IMR-90 (cell line): ENCODE measurements at regions not wholly inside any gene's neighbourhood (a gene's known extent, or its start where the extent isn't known, plus 50 kb on each side); places are given as distances from the start of the nearest gene placed in this dataset.

ENCODE experiments used
- ATAC-seq: fragments of 200-7000 bp; cut with Tn5 transposase; 2 replicates; pipeline ENCODE4 v1.9.1; 2020; ENCODE audit warnings: low read depth, mild to moderate bottlenecking, moderate library complexity
- BruUV-seq: library from RNA; stranded (reverse); fragments of 400-500 nt; replicated peaks from 2 replicates; lab custom pipeline; 2021; lab: Mats Ljungman, UMichigan
- CTCF ChIA-PET: fragments of 300-600 bp; formaldehyde crosslinking; extraction: SDS; loops from one replicate; lab custom pipeline; 2021; ENCODE audit warnings: antibody characterized with exemption; lab: Yijun Ruan, JAX
- POLR2A ChIA-PET: fragments of 300-600 bp; sonication (Branson Sonifier 250); formaldehyde crosslinking; loops from one replicate; lab custom pipeline; 2022; ENCODE audit warnings: antibody characterized with exemption; ENCODE audit not compliant: unreplicated experiment; lab: Charles Lee
- DNase-seq: peaks from one replicate; pipeline ENCODE4 v3.0.0; 2013
- H2AFZ ChIP-seq: replicated peaks from 2 replicates; pipeline ENCODE3; 2013; ENCODE audit warnings: low read length, mild to moderate bottlenecking; ENCODE audit not compliant: poor library complexity
- H2AK5ac ChIP-seq: 2 replicates; pipeline ENCODE4 v1.6.1; 2013; ENCODE audit warnings: low read depth, low read length, inconsistent platforms
- H2AK9ac ChIP-seq: replicated peaks from 2 replicates; pipeline ENCODE3; 2013; ENCODE audit warnings: mild to moderate bottlenecking, low read depth, low read length, moderate library complexity; ENCODE audit not compliant: poor library complexity
- H2BK120ac ChIP-seq: 2 replicates; pipeline ENCODE4 v1.6.1; 2013; ENCODE audit warnings: low read depth, low read length, inconsistent platforms
- H2BK15ac ChIP-seq: 3 replicates; pipeline ENCODE4 v1.6.1; 2013; ENCODE audit warnings: low read depth, low read length, inconsistent platforms
- H2BK20ac ChIP-seq: 2 replicates; pipeline ENCODE4 v1.6.1; 2013; ENCODE audit warnings: low read depth, mild to moderate bottlenecking, inconsistent platforms, low read length, moderate library complexity
- H2BK5ac ChIP-seq: 2 replicates; pipeline ENCODE4 v1.6.1; 2013; ENCODE audit warnings: mild to moderate bottlenecking, low read depth, low read length, inconsistent platforms; ENCODE audit not compliant: poor library complexity, severe bottlenecking
- H3K14ac ChIP-seq: replicated peaks from 2 replicates; pipeline ENCODE4 v1.6.1; 2013; ENCODE audit warnings: low read depth, low read length, inconsistent platforms
- H3K18ac ChIP-seq: 2 replicates; pipeline ENCODE4 v1.6.1; 2013; ENCODE audit warnings: low read depth, low read length, control low read depth
- H3K23ac ChIP-seq: 2 replicates; pipeline ENCODE4 v1.6.1; 2013; ENCODE audit warnings: low read depth, low read length, inconsistent platforms
- H3K27ac ChIP-seq: 2 replicates; pipeline ENCODE4 v1.5.1; 2013; ENCODE audit warnings: mild to moderate bottlenecking, control low read depth, low read length; ENCODE audit not compliant: insufficient read depth
- H3K27me3 ChIP-seq: 2 replicates; pipeline ENCODE4 v1.6.1; 2013; ENCODE audit warnings: low read length; ENCODE audit not compliant: control insufficient read depth, insufficient read depth
- H3K36me3 ChIP-seq: 2 replicates; pipeline ENCODE4 v1.6.1; 2013; ENCODE audit warnings: low read length, mixed read lengths; ENCODE audit not compliant: control insufficient read depth, insufficient read depth
- H3K4ac ChIP-seq: 2 replicates; pipeline ENCODE4 v1.6.1; 2013; ENCODE audit warnings: low read depth, low read length, inconsistent platforms
- H3K4me1 ChIP-seq: 2 replicates; pipeline ENCODE4 v1.6.1; 2013; ENCODE audit warnings: low read length, mixed read lengths; ENCODE audit not compliant: control insufficient read depth, insufficient read depth
- H3K4me2 ChIP-seq: 2 replicates; pipeline ENCODE4 v1.6.1; 2013; ENCODE audit warnings: low read depth, mild to moderate bottlenecking, control low read depth, low read length, moderate library complexity
- H3K4me3 ChIP-seq: 2 replicates; pipeline ENCODE4 v1.5.1; 2013; ENCODE audit warnings: low read depth, mild to moderate bottlenecking, control low read depth, low read length, moderate library complexity; ENCODE audit not compliant: insufficient read depth
- H3K56ac ChIP-seq: 2 replicates; pipeline ENCODE4 v1.6.1; 2013; ENCODE audit warnings: low read length, inconsistent platforms; ENCODE audit not compliant: insufficient read depth; ENCODE audit errors: extremely low read depth
- H3K79me1 ChIP-seq, 2 experiments: 2 replicates each; pipeline ENCODE4 v1.6.1; 2013; ENCODE audit warnings: low read length in 2 of 2, inconsistent platforms in 1 of 2, low read depth in 1 of 2
- H3K9ac ChIP-seq: 2 replicates; pipeline ENCODE4 v1.6.1; 2013; ENCODE audit warnings: low read depth, low read length, control low read depth
- H3K9me1 ChIP-seq: 2 replicates; pipeline ENCODE4 v1.6.1; 2013; ENCODE audit warnings: low read length, inconsistent platforms; ENCODE audit not compliant: insufficient read depth
- H3K9me3 ChIP-seq: 2 replicates; pipeline ENCODE4 v1.6.1; 2013; ENCODE audit warnings: low read length; ENCODE audit not compliant: control insufficient read depth, insufficient read depth
- H4K20me1 ChIP-seq: 2 replicates; pipeline ENCODE4 v1.6.1; 2013; ENCODE audit warnings: low read length, inconsistent platforms; ENCODE audit not compliant: insufficient read depth
- H4K5ac ChIP-seq: 2 replicates; pipeline ENCODE4 v1.6.1; 2013; ENCODE audit warnings: mild to moderate bottlenecking, low read depth, low read length, control low read depth
- H4K8ac ChIP-seq, 2 experiments: 2 replicates each; pipeline ENCODE4 v1.6.1; 2013; ENCODE audit warnings: low read depth in 2 of 2, low read length in 2 of 2, control low read depth in 1 of 2, inconsistent platforms in 1 of 2
- H4K91ac ChIP-seq: 2 replicates; pipeline ENCODE4 v1.6.1; 2013; ENCODE audit warnings: low read depth, low read length, inconsistent platforms; ENCODE audit not compliant: insufficient read depth
- CEBPB ChIP-seq: IDR thresholded peaks from 2 replicates; pipeline ENCODE4 v1.6.1; 2012; ENCODE audit warnings: low read depth, low read length, improper control_type of control experiment
- CHD1 ChIP-seq: IDR thresholded peaks from 2 replicates; pipeline ENCODE4 v1.6.1; 2012; ENCODE audit warnings: low read depth, low read length, improper control_type of control experiment
- FOS ChIP-seq: fragments of 150-350 bp; IDR thresholded peaks from 2 replicates; pipeline ENCODE4 v1.6.1; 2016; ENCODE audit warnings: low read depth, low read length
- MAFK ChIP-seq: IDR thresholded peaks from 2 replicates; pipeline ENCODE4 v1.6.1; 2012; ENCODE audit warnings: low read depth, low read length, improper control_type of control experiment
- MAZ ChIP-seq: IDR thresholded peaks from 2 replicates; pipeline ENCODE4 v1.6.1; 2012; ENCODE audit warnings: low read depth, mild to moderate bottlenecking, low read length, improper control_type of control experiment, moderate library complexity, borderline replicate concordance
- POLR2A ChIP-seq: IDR thresholded peaks from 2 replicates; pipeline ENCODE4 v1.6.1; 2012; ENCODE audit warnings: mild to moderate bottlenecking, low read depth, low read length
- SMC3 ChIP-seq: fragments of 150-350 bp; IDR thresholded peaks from 2 replicates; pipeline ENCODE4 v1.6.1; 2016; ENCODE audit warnings: low read depth, mild to moderate bottlenecking, antibody characterized with exemption, low read length, moderate library complexity
- WGBS, 2 experiments: methylation state at CpG; one replicate each; pipeline versions ENCODE4 v1.1.5 to v1.1.7; 2013; ENCODE audit warnings: missing lambda C conversion rate in 2 of 2; ENCODE audit not compliant: insufficient read length in 1 of 2; ENCODE audit errors: extremely low coverage in 2 of 2; 5-methylcytosine and 5-hydroxymethylcytosine counted together
- dilution Hi-C: fragments of 300-500 bp; cut with HindIII; formaldehyde crosslinking; loops from one replicate; pipeline ENCODE4 v1.14.3; 2018; ENCODE audit warnings: low sequenced_read_pairs; ENCODE audit not compliant: unreplicated experiment
- in situ Hi-C: fragments of 300-500 bp; cut with MboI; formaldehyde crosslinking; loops from 3 replicates; pipeline ENCODE4 v1.14.3; 2019; ENCODE audit warnings: low sequenced_read_pairs, inconsistent platforms, mixed read lengths
- intact Hi-C: fragments of 100-400 bp; cut with micrococcal nuclease; formaldehyde crosslinking; loops from 2 replicates; pipeline ENCODE4 v1.10.0; 2022

- ChIA-PET CTCF (no interaction called here), POLR2A (no interaction called here)
- in situ Hi-C loops (no loop called here), intact Hi-C loops (no loop called here), dilution Hi-C loops (no loop called here)
- no TSS peak for BruUV-seq
- Histone ChIP-seq H3K4me2 (no peak overlapping the region), H4K5ac (no peak overlapping the region), H3K79me1 (no peaks in the 10 kb centered on the region), H2BK15ac (no peak overlapping the region), H3K4me1 (no peaks in the 10 kb centered on the region), H4K91ac (no peak overlapping the region), H3K23ac (no peak overlapping the region), H2AK5ac (no peak overlapping the region), H3K4me3 (no peak overlapping the region), H3K9me1 (no peaks in the 10 kb centered on the region), H2BK120ac (no peak overlapping the region), H3K18ac (no peak overlapping the region), H4K8ac (no peak overlapping the region), H3K36me3 (no peaks in the 10 kb centered on the region), H3K27me3 (no peaks in the 10 kb centered on the region), H3K14ac (no peak overlapping the region), H3K9me3 (peaks cover 17% of the 10 kb centered on the region), H2AFZ (no peak overlapping the region), H3K27ac (no peak overlapping the region), H3K56ac (no peak overlapping the region), H3K9ac (no peak overlapping the region), H2BK5ac (no peak overlapping the region), H4K20me1 (no peaks in the 10 kb centered on the region), H3K4ac (no peak overlapping the region), H2BK20ac (no peak overlapping the region), H2AK9ac (no peak overlapping the region)
- ATAC-seq (no peak), DNase-seq (no peak)
- WGBS, 2 experiments = no CpG with 5 or more reads among the region's 2 CpGs
- TF ChIP-seq POLR2A (no peak), FOS (no peak), SMC3 (no peak), MAFK (no peak), CHD1 (no peak), CEBPB (no peak), MAZ (no peak)
Observed at GRCh38 chr10:128645486-128645885, 519.3 kb upstream of the MKI67 start.
